H1 (cell line): ENCODE measurements at regions not wholly inside any gene's neighbourhood (a gene's known extent, or its start where the extent isn't known, plus 50 kb on each side); places are given as distances from the start of the nearest gene placed in this dataset.

Source experiments
- CTCF ChIA-PET: fragments of 300-600 bp; sonication (Branson Sonifier 250); formaldehyde crosslinking; loops from one replicate; lab custom pipeline; 2021; ENCODE audit not compliant: partially characterized antibody; lab: Charles Lee
- POLR2A ChIA-PET: fragments of 300-600 bp; sonication (Branson Sonifier 250); formaldehyde crosslinking; loops from one replicate; lab custom pipeline; 2021; ENCODE audit warnings: inconsistent platforms; ENCODE audit not compliant: partially characterized antibody; lab: Charles Lee
- DNase-seq, 2 experiments: peaks; one replicate each; pipeline versions ENCODE4 v3.0.0 to v3.0.0-alpha.2; 2010 to 2022; ENCODE audit warnings: low spot score in 2 of 2, low read depth in 1 of 2, mixed read lengths in 1 of 2
- FAIRE-seq: peaks from 2 replicates; lab custom pipeline; 2011; peaks lifted over from hg19 to GRCh38; lab: Jason Lieb, UNC
- H2AFZ ChIP-seq: 2 replicates; pipeline ENCODE4 v1.8.1; 2012; ENCODE audit warnings: low read length, inconsistent platforms
- H2AK5ac ChIP-seq: 2 replicates; pipeline ENCODE4 v1.6.1; 2013; ENCODE audit warnings: low read depth, low read length
- H2BK120ac ChIP-seq: replicated peaks from 2 replicates; pipeline ENCODE3; 2013; ENCODE audit warnings: low read depth, low read length, inconsistent platforms
- H2BK12ac ChIP-seq: 2 replicates; pipeline ENCODE4 v1.6.1; 2013; ENCODE audit warnings: low read depth, low read length
- H2BK15ac ChIP-seq: 2 replicates; pipeline ENCODE4 v1.6.1; 2013; ENCODE audit warnings: low read length
- H2BK20ac ChIP-seq: 2 replicates; pipeline ENCODE4 v1.6.1; 2013; ENCODE audit warnings: low read length
- H2BK5ac ChIP-seq: 2 replicates; pipeline ENCODE4 v1.6.1; 2013; ENCODE audit warnings: low read depth, low read length
- H3K14ac ChIP-seq: 2 replicates; pipeline ENCODE4 v1.6.1; 2013; ENCODE audit warnings: inconsistent platforms; ENCODE audit not compliant: insufficient read length
- H3K18ac ChIP-seq: 2 replicates; pipeline ENCODE4 v1.6.1; 2013; ENCODE audit warnings: low read length; ENCODE audit errors: extremely low read depth
- H3K23ac ChIP-seq: 2 replicates; pipeline ENCODE4 v1.6.1; 2013; ENCODE audit warnings: inconsistent platforms; ENCODE audit not compliant: insufficient read length
- H3K23me2 ChIP-seq: 2 replicates; pipeline ENCODE4 v1.6.1; 2013; ENCODE audit warnings: low read depth, low read length
- H3K27ac ChIP-seq: 2 replicates; pipeline ENCODE4 v1.6.1; 2011; ENCODE audit warnings: low read depth, low read length, inconsistent platforms
- H3K27me3 ChIP-seq, 4 experiments: replicated peaks in 1 of 4; 1 replicate in 1 of 4; 2 replicates in 3 of 4; pipeline versions ENCODE4 v1.6.1 to v1.8.1; 2011 to 2013; ENCODE audit warnings: low read length in 3 of 4, mild to moderate bottlenecking in 3 of 4, inconsistent platforms in 2 of 4, mixed read lengths in 2 of 4, moderate library complexity in 1 of 4; ENCODE audit not compliant: control insufficient read depth in 3 of 4, insufficient read depth in 3 of 4; ENCODE audit errors: extremely low read depth in 1 of 4
- H3K36me3 ChIP-seq, 4 experiments: 2 replicates each; pipeline versions ENCODE4 v1.6.1 to v1.8.1; 2011 to 2013; ENCODE audit warnings: mild to moderate bottlenecking in 4 of 4, low read length in 3 of 4, moderate library complexity in 2 of 4, control low read depth in 1 of 4, inconsistent platforms in 1 of 4; ENCODE audit not compliant: insufficient read depth in 4 of 4, control insufficient read depth in 2 of 4
- H3K4ac ChIP-seq: replicated peaks from 2 replicates; pipeline ENCODE3; 2013; ENCODE audit warnings: low read length, low read depth, mixed read lengths, inconsistent platforms; ENCODE audit not compliant: insufficient read length
- H3K4me1 ChIP-seq, 4 experiments: replicated peaks in 1 of 4; 1 replicate in 1 of 4; 2 replicates in 3 of 4; pipeline versions ENCODE4 v1.6.1 to v1.8.1; 2011 to 2013; ENCODE audit warnings: low read length in 3 of 4, inconsistent platforms in 2 of 4, mixed read lengths in 1 of 4; ENCODE audit not compliant: insufficient read depth in 4 of 4, control insufficient read depth in 3 of 4
- H3K4me2 ChIP-seq, 2 experiments: 2 replicates each; pipeline versions ENCODE4 v1.6.1 to v1.8.1; 2011 to 2013; ENCODE audit warnings: low read depth in 2 of 2, low read length in 2 of 2, control low read depth in 1 of 2, inconsistent platforms in 1 of 2, mild to moderate bottlenecking in 1 of 2; ENCODE audit not compliant: insufficient read depth in 1 of 2
- H3K4me3 ChIP-seq, 4 experiments: fragments of 200-600, 300-600 bp in 1 of 4; sonication (generic), shearing (Covaris generic), sonication (Bioruptor Twin) in 1 of 4; 2 replicates each; pipeline versions ENCODE4 v1.5.1 to v1.8.1; 2011 to 2016; ENCODE audit warnings: low read length in 4 of 4, low read depth in 3 of 4, control low read depth in 2 of 4, inconsistent platforms in 2 of 4, mild to moderate bottlenecking in 2 of 4, mixed read lengths in 1 of 4, moderate library complexity in 1 of 4; ENCODE audit not compliant: insufficient read depth in 2 of 4; ENCODE audit errors: extremely low read depth in 1 of 4
- H3K56ac ChIP-seq: replicated peaks from 2 replicates; pipeline ENCODE3; 2013; ENCODE audit warnings: low read depth, mild to moderate bottlenecking, mixed read lengths, low read length, inconsistent platforms; ENCODE audit not compliant: insufficient read length
- H3K79me1 ChIP-seq: 2 replicates; pipeline ENCODE4 v1.6.1; 2013; ENCODE audit warnings: low read depth, low read length, control low read depth
- H3K79me2 ChIP-seq, 2 experiments: 2 replicates each; pipeline versions ENCODE4 v1.6.1 to v1.8.1; 2012 to 2013; ENCODE audit warnings: low read length in 2 of 2, mild to moderate bottlenecking in 2 of 2, inconsistent platforms in 1 of 2; ENCODE audit not compliant: insufficient read depth in 2 of 2, control insufficient read depth in 1 of 2
- H3K9ac ChIP-seq, 4 experiments: replicated peaks in 1 of 4; 1 replicate in 1 of 4; 2 replicates in 3 of 4; pipeline versions ENCODE4 v1.6.1 to v1.8.1; 2011 to 2013; ENCODE audit warnings: low read depth in 3 of 4, low read length in 3 of 4, control low read depth in 2 of 4, mild to moderate bottlenecking in 2 of 4, moderate library complexity in 2 of 4, inconsistent platforms in 1 of 4; ENCODE audit errors: extremely low read depth in 1 of 4
- H3K9me3 ChIP-seq, 2 experiments: 2 replicates each; pipeline versions ENCODE4 v1.6.1 to v1.8.1; 2012 to 2013; ENCODE audit warnings: mild to moderate bottlenecking in 2 of 2, moderate library complexity in 2 of 2, control low read depth in 1 of 2, inconsistent platforms in 1 of 2, low read depth in 1 of 2, low read length in 1 of 2, mixed read lengths in 1 of 2; ENCODE audit not compliant: insufficient read depth in 2 of 2
- H4K20me1 ChIP-seq, 2 experiments: replicated peaks in 1 of 2; 2 replicates each; pipeline versions ENCODE3 to v1.8.1; 2011 to 2013; ENCODE audit warnings: inconsistent platforms in 2 of 2, low read length in 2 of 2, mild to moderate bottlenecking in 1 of 2; ENCODE audit not compliant: insufficient read depth in 2 of 2, control insufficient read depth in 1 of 2
- H4K5ac ChIP-seq: 2 replicates; pipeline ENCODE4 v1.6.1; 2013; ENCODE audit warnings: low read length, low read depth, mixed read lengths, inconsistent platforms; ENCODE audit not compliant: insufficient read length
- H4K8ac ChIP-seq: 2 replicates; pipeline ENCODE4 v1.8.0; 2013; ENCODE audit warnings: mild to moderate bottlenecking, moderate library complexity, low read length, inconsistent platforms; ENCODE audit not compliant: insufficient read depth; ENCODE audit errors: extremely low read depth
- H4K91ac ChIP-seq: replicated peaks from 2 replicates; pipeline ENCODE3; 2013; ENCODE audit warnings: low read length, mixed read lengths, inconsistent platforms; ENCODE audit not compliant: insufficient read length
- SIX5 ChIP-seq: IDR thresholded peaks from 2 replicates; pipeline ENCODE4 v1.6.1; 2011; ENCODE audit warnings: mild to moderate bottlenecking, low read depth, low read length
- TCF12 ChIP-seq: IDR thresholded peaks from 2 replicates; pipeline ENCODE4 v1.6.1; 2011; ENCODE audit warnings: low read depth, mild to moderate bottlenecking, low read length
- WGBS, 2 experiments: shearing (Covaris generic) in 1 of 2; methylation state at CpG; one replicate each; pipeline versions ENCODE4 v1.1.6 to v1.1.7; 2013 to 2015; ENCODE audit warnings: low lambda C conversion rate in 2 of 2, mixed read lengths in 2 of 2, inconsistent platforms in 1 of 2, low coverage in 1 of 2, missing lambda C conversion rate in 1 of 2; ENCODE audit not compliant: insufficient replicate concordance in 2 of 2, insufficient coverage in 1 of 2, insufficient read length in 1 of 2; ENCODE audit errors: extremely low coverage in 1 of 2, missing lambda C conversion rate in 1 of 2; 5-methylcytosine and 5-hydroxymethylcytosine counted together

GRCh38 chr13:73898276-73898675 lies 235.9 kb downstream of the KLF12 start:
- H3K79me1 ChIP-seq = no peaks in the 10 kb centered on the region; the same call in 1 of the 2 replicates
- peaks cover 0 to 2% (median 0%) of the 10 kb centered on the region in 4 experiments; a peak in 1 of 7 replicates for H3K27me3 ChIP-seq
- H2BK120ac ChIP-seq = no peak overlapping the region
- no peak overlapping the region for H3K4me3 ChIP-seq
- H3K27ac ChIP-seq = no peak overlapping the region
- H2BK15ac ChIP-seq = no peak overlapping the region
- no peaks in the 10 kb centered on the region for H3K4me1 ChIP-seq
- no peak overlapping the region for H2BK12ac ChIP-seq
- H3K18ac ChIP-seq = no peak overlapping the region
- no peak for DNase-seq
- no peak overlapping the region for H2BK20ac ChIP-seq
- TF ChIP-seq TCF12 = no peak
- no peak for TF ChIP-seq SIX5
- no peaks in the 10 kb centered on the region for H3K23me2 ChIP-seq
- no peak overlapping the region for H3K56ac ChIP-seq
- no peak overlapping the region for H2AK5ac ChIP-seq
- POLR2A ChIA-PET = no interaction called here
- H4K5ac ChIP-seq = no peak overlapping the region
- H3K79me2 ChIP-seq = no peaks in the 10 kb centered on the region
- 86% methylated on average over 1 of the region's 1 CpG; no CpG with 5 or more reads in 1 of the 2 experiments for WGBS, 2 experiments
- H3K9me3 ChIP-seq = no peaks in the 10 kb centered on the region
- no peak overlapping the region for H3K4me2 ChIP-seq
- CTCF ChIA-PET = no interaction called here
- H4K8ac ChIP-seq = no peak overlapping the region
- H3K36me3 ChIP-seq = no peaks in the 10 kb centered on the region
- H2BK5ac ChIP-seq = no peak overlapping the region
- no peak for FAIRE-seq
- no peak overlapping the region for H2AFZ ChIP-seq
- no peak overlapping the region for H3K23ac ChIP-seq
- H3K14ac ChIP-seq = no peak overlapping the region
- no peaks in the 10 kb centered on the region for H4K20me1 ChIP-seq
- H4K91ac ChIP-seq = no peak overlapping the region
- H3K9ac ChIP-seq = no peak overlapping the region
- H3K4ac ChIP-seq = no peak overlapping the region
